Glutamatergic neuron (in vitro differentiated cells): ENCODE measurements at regions not wholly inside any gene's neighbourhood (a gene's known extent, or its start where the extent isn't known, plus 50 kb on each side); places are given as distances from the start of the nearest gene placed in this dataset.
"Not testable (repeated sequence)": the region's sequence is repeated elsewhere in the genome, so short reads cannot be mapped to it uniquely, and the experiment has no call there.

Experiments used
- DNase-seq: peaks from one replicate; pipeline ENCODE4 v3.0.0; 2022
- H3K27ac Mint-ChIP-seq: one replicate; pipeline ENCODE4 v1.8.0; 2020; ENCODE audit warnings: mild to moderate bottlenecking, mixed read lengths, inconsistent platforms; ENCODE audit not compliant: unreplicated experiment
- H3K27me3 Mint-ChIP-seq: one replicate; pipeline ENCODE4 v1.8.0; 2020; ENCODE audit warnings: mild to moderate bottlenecking, moderate library complexity, mixed read lengths, inconsistent platforms; ENCODE audit not compliant: unreplicated experiment
- H3K36me3 Mint-ChIP-seq: one replicate; pipeline ENCODE4 v1.8.0; 2020; ENCODE audit warnings: mild to moderate bottlenecking, mixed read lengths, inconsistent platforms; ENCODE audit not compliant: unreplicated experiment
- H3K4me1 Mint-ChIP-seq: one replicate; pipeline ENCODE4 v1.8.0; 2020; ENCODE audit warnings: mild to moderate bottlenecking, low read depth, mixed read lengths, inconsistent platforms; ENCODE audit not compliant: unreplicated experiment
- H3K4me3 Mint-ChIP-seq: one replicate; pipeline ENCODE4 v1.8.0; 2020; ENCODE audit warnings: mild to moderate bottlenecking, mixed read lengths, inconsistent platforms; ENCODE audit not compliant: unreplicated experiment
- H3K9me3 Mint-ChIP-seq: one replicate; pipeline ENCODE4 v1.8.0; 2020; ENCODE audit warnings: mild to moderate bottlenecking, moderate library complexity, mixed read lengths, inconsistent platforms; ENCODE audit not compliant: unreplicated experiment
- CTCF ChIP-seq: fragments of 200-600 bp; sonication (generic); IDR thresholded peaks from one replicate; pipeline ENCODE4 v1.5.0; 2021; ENCODE audit not compliant: partially characterized antibody, unreplicated experiment

GRCh38 chr5:85375525-85375924 lies 990.8 kb upstream of the EDIL3 start:
- no peaks in the 10 kb centered on the region for H3K27me3 Mint-ChIP-seq

GRCh38 chr5:85388770-85389169 lies 1004.1 kb upstream of the EDIL3 start:
- Mint-ChIP-seq H3K27ac (no peak overlapping the region), H3K4me1 (no peaks in the 10 kb centered on the region), H3K4me3 (no peak overlapping the region), H3K36me3 (peaks cover 10% of the 10 kb centered on the region), H3K27me3 (no peaks in the 10 kb centered on the region), H3K9me3 (no peaks in the 10 kb centered on the region)
- TF ChIP-seq CTCF: no peak
- DNase-seq: no peak

More at GRCh38 chr5:85375525-85375924, 990.8 kb upstream of the EDIL3 start:
- no peak for DNase-seq
- no peak for TF ChIP-seq CTCF
- Mint-ChIP-seq H3K36me3 (no peaks in the 10 kb centered on the region), H3K27ac (no peak overlapping the region), H3K9me3 (no peaks in the 10 kb centered on the region), H3K4me3 (no peak overlapping the region), H3K4me1 (no peaks in the 10 kb centered on the region)

- H3K27ac Mint-ChIP-seq, H3K4me3 Mint-ChIP-seq, DNase-seq, H3K36me3 Mint-ChIP-seq, H3K9me3 Mint-ChIP-seq, H3K27me3 Mint-ChIP-seq, H3K4me1 Mint-ChIP-seq: not testable (repeated sequence)
Observed at GRCh38 chr5:85392309-85392708, 1007.6 kb upstream of the EDIL3 start.

GRCh38 chr5:85395526-85395925 lies 1010.8 kb upstream of the EDIL3 start:
- H3K36me3 Mint-ChIP-seq: no peaks in the 10 kb centered on the region
- no peaks in the 10 kb centered on the region for H3K9me3 Mint-ChIP-seq
- no peak overlapping the region for H3K27ac Mint-ChIP-seq
- TF ChIP-seq CTCF: no peak
- no peaks in the 10 kb centered on the region for H3K27me3 Mint-ChIP-seq
- H3K4me1 Mint-ChIP-seq: no peaks in the 10 kb centered on the region
- DNase-seq: no peak
- H3K4me3 Mint-ChIP-seq: no peak overlapping the region

- TF ChIP-seq CTCF: no peak
- H3K27me3 Mint-ChIP-seq: no peaks in the 10 kb centered on the region
- no peaks in the 10 kb centered on the region for H3K9me3 Mint-ChIP-seq
- H3K27ac Mint-ChIP-seq: no peak overlapping the region
- H3K4me1 Mint-ChIP-seq: no peaks in the 10 kb centered on the region
- DNase-seq: no peak
- no peak overlapping the region for H3K4me3 Mint-ChIP-seq
- H3K36me3 Mint-ChIP-seq: no peaks in the 10 kb centered on the region
Observed at GRCh38 chr5:85397451-85397850, 1012.8 kb upstream of the EDIL3 start.

- Mint-ChIP-seq H3K27me3 (no peaks in the 10 kb centered on the region), H3K9me3 (peaks cover 3% of the 10 kb centered on the region), H3K36me3 (peaks cover 6% of the 10 kb centered on the region), H3K4me3 (no peak overlapping the region), H3K27ac (no peak overlapping the region), H3K4me1 (no peaks in the 10 kb centered on the region)
- no peak for TF ChIP-seq CTCF
- DNase-seq: no peak
Observed at GRCh38 chr5:85428426-85428934, 1043.8 kb upstream of the EDIL3 start.

GRCh38 chr5:85431726-85432125 lies 1047.0 kb upstream of the EDIL3 start:
- H3K4me3 Mint-ChIP-seq, DNase-seq, H3K36me3 Mint-ChIP-seq, H3K4me1 Mint-ChIP-seq, H3K27ac Mint-ChIP-seq, H3K27me3 Mint-ChIP-seq, H3K9me3 Mint-ChIP-seq: not testable (repeated sequence)
